Left ventricle myocardium superior (tissue), 1 donor: ENCODE measurements at regions not wholly inside any gene's neighbourhood (a gene's known extent, or its start where the extent isn't known, plus 50 kb on each side); places are given as distances from the start of the nearest gene placed in this dataset.

ENCODE experiments used
- ATAC-seq: fragments of 200-7000 bp; cut with Tn5 transposase; one replicate; pipeline ENCODE4 v1.9.1; 2020; ENCODE audit warnings: mild to moderate bottlenecking, moderate library complexity
- DNase-seq: peaks from one replicate; pipeline ENCODE4 v3.0.0-alpha.2; 2020
- intact Hi-C: fragments of 100-400 bp; cut with micrococcal nuclease; formaldehyde crosslinking; loops from one replicate; pipeline ENCODE4 v1.11.0; 2022
- donor health status: DM: no; HTN: yes; CAD: no; lungs with severe emphysema.

- ATAC-seq, result no peak
- intact Hi-C loops, result no loop called here
- no peak for DNase-seq
Observed at GRCh38 chr16:51374346-51374745, 223.3 kb upstream of the SALL1 start.

GRCh38 chr16:51365715-51366114, 214.6 kb upstream of the SALL1 start:
- no peak for ATAC-seq
- intact Hi-C loops, result no loop called here

DNA sequence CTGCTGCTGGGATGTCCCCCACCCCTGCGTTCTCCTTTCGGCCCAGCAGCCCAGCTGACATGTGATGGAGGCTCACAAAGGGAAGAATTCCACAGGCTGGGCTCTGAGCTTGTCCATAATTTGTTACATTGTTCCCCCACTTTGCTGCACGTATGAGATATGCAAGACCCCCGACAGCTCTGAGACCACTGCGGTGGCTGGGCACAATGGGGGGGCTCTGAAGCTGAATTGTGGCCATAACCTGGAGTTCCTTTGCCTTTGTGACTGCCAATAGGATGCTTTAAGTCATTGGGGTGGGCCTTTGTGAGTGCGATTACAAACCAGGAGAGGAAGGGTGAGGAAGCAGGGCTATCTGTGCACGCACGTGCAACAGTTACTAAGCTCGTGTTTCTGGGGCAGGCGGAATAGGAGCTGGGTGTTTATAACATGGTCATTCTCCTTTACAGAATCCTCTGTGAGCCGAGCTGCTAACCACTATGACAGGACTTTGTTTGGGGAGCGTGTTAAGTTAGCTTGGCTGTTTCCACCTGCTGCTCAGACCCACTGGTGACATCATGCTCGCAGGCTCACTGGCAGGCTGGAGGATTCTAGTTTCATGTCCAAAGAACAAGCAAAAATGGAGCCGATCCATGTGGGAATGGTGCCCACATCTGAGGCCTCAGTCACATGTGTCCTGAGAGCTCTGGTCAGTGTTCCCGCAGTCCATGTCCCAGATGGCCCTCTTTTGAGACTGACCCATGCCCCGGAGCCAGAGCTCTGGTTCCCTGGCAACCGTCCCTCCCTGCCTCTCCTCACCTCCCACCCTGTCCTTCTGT, 208.3 kb upstream of the SALL1 start:
- DNase-seq (peak; percentile 38), ATAC-seq (peak; percentile 53)
- intact Hi-C loops, result no loop called here

More at GRCh38 chr16:51365715-51366114, 214.6 kb upstream of the SALL1 start:
- DNase-seq, result no peak

DNA sequence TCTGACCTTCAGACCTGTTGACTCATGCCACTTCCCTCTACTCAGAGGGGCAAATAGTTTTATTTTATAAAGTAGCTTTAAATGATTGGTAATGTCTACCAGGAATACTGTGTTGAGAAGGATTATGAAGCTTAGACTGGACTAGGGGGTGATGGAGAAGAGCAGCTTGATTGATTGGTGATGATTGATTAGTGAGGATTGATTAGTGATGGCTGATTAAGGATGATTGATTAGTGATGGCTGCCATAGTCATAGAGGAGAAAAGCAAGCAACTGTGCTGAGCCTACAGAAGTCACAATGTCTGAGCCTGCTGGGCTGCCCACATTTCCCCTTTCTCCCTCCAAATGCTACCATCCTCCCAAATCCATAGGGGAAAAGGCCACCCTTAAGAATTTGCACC, 206.8 kb upstream of the SALL1 start:
- DNase-seq (no peak), ATAC-seq (no peak)
- intact Hi-C loops, result no loop called here

DNA sequence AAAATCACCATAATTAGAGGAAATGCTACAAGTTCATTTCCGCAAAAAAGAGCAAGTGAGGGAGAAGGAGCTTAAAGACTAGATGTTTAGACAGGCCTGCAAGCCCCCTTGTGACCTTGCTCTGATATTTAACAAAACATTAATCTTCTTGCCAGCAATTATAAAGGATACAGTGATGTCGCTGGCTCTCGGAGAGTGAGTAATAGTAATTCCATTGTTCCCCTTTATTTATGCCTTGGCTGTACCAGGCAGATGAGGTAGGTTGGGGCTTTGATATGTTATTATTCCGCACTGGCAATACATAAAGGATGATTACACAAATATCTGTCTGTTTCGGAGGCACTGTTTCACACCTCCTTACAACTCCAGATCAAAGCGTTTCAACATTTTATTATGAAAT, 204.8 kb upstream of the SALL1 start:
- ATAC-seq (no peak), DNase-seq (no peak)
- intact Hi-C loops, result no loop called here

GRCh38 chr16:51355195-51355594, 204.1 kb upstream of the SALL1 start:
- DNase-seq (no peak), ATAC-seq (no peak)
- intact Hi-C loops, result no loop called here

DNA sequence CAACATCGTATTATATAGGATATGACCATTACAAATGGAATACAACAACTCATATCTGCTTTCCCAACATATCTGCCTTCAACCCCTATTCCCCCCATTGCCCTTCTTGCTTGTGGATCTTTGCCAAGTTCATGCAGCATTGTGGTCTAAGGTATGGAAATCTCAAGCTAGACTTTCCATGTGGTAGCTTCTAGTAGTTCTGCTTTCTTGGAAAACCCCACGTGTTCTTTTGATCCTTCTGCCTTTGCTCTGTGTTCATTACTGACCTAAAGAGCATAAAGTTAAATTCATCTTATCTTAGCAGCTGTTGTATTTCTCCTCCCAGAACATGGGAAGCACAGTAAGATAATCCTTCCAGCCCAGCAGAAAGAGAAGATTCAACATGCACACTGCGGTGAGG, 202.0 kb upstream of the SALL1 start:
- intact Hi-C loops, result no loop called here
- ATAC-seq, result no peak
- no peak for DNase-seq

GRCh38 chr16:51349626-51350025, 198.6 kb upstream of the SALL1 start:
- intact Hi-C loops, result no loop called here

DNA sequence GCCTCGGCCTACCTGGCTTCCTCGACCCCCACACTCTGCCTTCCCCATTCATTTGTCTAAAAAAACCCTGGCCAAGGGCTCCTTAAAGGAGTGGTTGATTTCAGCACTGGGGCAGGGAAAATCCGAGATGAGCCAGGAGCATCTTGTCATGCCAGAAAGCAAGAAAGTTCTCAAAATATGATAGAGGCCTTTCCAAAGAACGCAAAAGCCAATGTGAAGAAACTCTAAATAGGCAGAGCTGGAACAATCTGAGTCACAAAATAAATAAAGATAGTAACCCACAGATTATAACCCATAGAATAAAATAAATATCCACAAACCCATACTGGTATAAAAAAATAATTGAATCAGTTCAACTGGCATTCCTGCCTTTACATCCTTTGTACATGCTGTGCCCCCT, 192.3 kb upstream of the SALL1 start:
- DNase-seq (no peak), ATAC-seq (no peak)
- intact Hi-C loops, result no loop called here

More at GRCh38 chr16:51349626-51350025, 198.6 kb upstream of the SALL1 start:
- no peak for DNase-seq
- ATAC-seq, result no peak

DNA sequence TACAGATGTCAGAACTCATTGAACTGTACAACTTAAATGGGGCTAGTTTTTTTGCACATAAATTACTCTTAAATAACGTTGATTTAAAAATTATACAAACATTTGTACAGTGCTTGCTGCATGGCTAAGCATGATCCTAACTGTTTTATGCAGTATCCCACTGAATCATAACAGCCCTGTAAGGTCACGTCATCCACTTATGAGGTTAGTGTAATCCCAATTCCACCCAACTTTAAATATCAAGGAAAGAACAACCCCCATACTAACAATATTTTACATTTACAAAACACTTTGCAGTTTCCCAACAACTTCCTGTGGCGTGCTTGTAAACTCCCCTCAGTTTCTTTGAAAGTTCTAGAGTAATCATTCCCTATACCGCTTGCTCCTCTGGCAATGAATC, 190.1 kb upstream of the SALL1 start:
- DNase-seq (no peak), ATAC-seq (no peak)
- intact Hi-C loops, result no loop called here

GRCh38 chr16:51337662-51338061, 186.6 kb upstream of the SALL1 start:
- ATAC-seq (no peak), DNase-seq (no peak)
- intact Hi-C loops, result no loop called here

DNA sequence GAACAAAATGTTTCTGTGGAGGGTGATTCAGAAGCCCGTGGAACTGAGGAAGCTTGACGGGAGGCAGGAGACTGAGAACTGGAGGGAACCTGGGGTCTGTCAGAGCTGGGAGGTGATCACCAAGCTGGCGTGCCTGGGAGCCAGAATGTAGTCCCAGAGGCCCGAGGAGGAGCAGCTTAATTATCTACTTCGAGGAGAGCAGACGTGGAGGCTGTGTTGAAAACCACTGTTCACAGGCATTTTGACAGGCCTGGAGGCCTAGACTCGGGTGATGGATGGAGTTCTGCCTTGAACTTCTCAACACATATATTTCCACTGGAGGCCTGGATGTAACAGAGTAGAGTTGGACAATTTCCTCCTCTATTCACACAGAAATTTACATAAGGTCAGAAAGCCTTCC, 177.7 kb upstream of the SALL1 start:
- no peak for DNase-seq
- ATAC-seq, result no peak
- intact Hi-C loops, result no loop called here

GRCh38 chr16:51327001-51327400, 175.9 kb upstream of the SALL1 start:
- DNase-seq (no peak), ATAC-seq (no peak)
- intact Hi-C loops, result no loop called here

DNA sequence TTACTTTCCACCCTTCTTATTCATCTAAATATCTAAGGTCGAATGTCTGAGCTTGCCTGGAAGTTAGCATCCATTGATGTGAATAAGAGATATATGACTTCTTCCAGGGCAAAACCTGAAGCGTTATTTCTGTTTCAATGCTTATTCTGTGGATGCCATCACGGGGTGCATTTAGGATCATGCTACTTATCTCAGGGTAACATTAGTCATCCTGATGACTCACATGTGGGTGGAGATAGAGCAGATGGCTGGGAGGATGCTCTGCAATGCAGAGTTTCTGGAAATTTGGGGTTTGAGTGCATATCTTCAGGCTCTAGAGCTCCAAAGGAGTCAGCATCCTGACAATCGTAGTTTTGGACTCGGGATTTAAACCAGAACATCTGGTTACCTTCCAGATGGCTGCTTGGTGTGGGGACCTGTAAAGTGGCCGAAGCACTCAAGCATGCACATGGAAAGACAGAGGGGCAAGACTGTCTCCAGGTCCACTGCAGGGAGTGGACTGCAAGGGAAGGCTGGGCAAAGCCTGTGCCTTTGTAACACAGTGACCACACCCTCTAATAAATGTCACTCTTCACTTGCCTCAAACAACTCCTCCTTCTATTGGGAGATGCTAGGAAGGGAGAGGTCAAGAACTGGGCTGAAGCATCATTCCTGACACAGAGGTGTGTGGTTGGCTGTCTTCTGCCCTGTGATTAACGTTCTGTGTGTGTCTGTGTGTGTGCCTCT, 175.2 kb upstream of the SALL1 start:
- intact Hi-C loops, result no loop called here
- ATAC-seq, result no peak
- no peak for DNase-seq

DNA sequence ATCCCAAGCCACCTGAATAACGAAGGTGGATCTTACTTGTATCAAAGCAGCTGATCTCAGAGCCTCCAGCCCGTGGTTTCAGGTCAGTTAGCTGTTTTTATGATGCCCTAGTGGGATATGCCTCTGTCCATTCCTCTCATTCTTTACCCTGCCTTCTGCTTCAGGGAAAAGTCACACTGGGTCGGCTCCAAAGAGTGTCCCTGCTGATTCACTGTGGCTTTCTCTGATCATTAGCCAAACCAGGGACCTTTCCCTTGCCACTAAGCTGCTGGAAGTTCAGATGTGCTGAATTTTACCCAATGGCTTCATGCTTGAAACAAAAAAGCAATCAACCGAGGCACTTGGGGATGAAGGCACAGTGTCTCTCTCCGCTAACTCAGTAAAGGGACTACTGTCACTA, 170.2 kb upstream of the SALL1 start:
- ATAC-seq (no peak), DNase-seq (no peak)
- intact Hi-C loops, result no loop called here

- DNase-seq (no peak), ATAC-seq (no peak)
- intact Hi-C loops, result no loop called here
Observed at GRCh38 chr16:51317575-51317974, 166.5 kb upstream of the SALL1 start.

- DNase-seq (no peak), ATAC-seq (no peak)
- intact Hi-C loops, result no loop called here
Observed at GRCh38 chr16:51313198-51313597, 162.1 kb upstream of the SALL1 start.

DNA sequence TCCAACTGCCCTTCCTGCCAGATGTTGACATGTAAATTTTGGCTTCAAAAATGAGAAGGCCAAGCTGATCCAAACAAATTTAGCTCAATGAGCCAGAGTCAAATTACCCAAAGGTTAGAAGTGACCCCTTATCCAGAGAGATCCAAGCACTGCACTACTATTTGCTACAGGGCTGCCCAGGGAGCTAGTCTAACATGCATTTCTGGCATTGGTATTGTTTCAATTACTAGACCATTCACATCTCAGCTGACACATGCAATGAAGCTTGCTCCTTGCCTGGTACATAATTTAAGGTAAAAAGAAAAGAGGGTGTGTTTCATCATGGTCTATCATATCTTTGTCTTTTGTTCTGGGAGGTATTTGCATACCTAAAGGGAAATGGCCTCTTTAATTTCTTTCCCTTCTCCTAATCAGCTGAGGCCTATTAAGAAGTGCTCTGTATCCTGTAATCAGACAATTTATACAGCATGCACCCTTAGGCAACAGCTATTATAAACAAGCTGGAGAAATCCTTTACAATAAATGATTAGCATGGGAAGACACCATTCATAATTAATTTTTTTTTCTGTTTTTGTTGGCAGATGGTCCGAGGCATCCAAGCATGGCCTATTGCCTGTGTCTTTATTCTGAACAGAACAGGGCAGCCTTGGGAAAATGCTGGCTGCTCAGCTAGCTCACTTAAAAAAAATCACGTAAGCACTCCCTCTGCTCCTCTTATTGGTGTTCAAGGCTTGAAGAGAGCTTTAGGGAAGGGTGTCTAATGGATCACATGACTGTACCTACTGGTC, 161.5 kb upstream of the SALL1 start:
- no peak for ATAC-seq
- no peak for DNase-seq
- intact Hi-C loops, result no loop called here

DNA sequence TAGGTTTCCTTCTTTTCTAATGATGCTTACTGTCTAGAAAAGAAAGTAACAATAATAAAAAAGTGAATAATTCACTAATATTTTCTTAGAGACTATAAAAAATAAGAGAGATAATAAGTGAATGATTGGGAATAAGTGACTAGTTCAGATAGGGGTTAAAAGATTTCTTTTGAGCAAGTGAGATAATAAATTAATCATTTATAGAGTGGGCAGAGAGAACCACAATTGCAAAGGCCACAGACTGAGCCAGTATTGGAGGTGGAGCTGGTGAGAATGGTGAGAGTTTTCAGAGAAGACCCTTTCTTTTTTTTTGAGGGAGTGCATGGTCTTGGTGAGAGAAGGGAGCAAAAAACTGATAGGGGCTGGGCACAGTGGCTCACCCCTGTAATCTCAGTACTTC, 159.1 kb upstream of the SALL1 start:
- intact Hi-C loops, result no loop called here
- ATAC-seq (no peak), DNase-seq (no peak)
